T-helper 1 cell (primary cell): ENCODE measurements at regions not wholly inside any gene's neighbourhood (a gene's known extent, or its start where the extent isn't known, plus 50 kb on each side); places are given as distances from the start of the nearest gene placed in this dataset.
"Not testable (repeated sequence)": the region's sequence is repeated elsewhere in the genome, so short reads cannot be mapped to it uniquely, and the experiment has no call there.

Source experiments
- DNase-seq, 5 donors: peaks; one replicate each; pipeline ENCODE4 v3.0.0-alpha.2; 2012 to 2020

DNA sequence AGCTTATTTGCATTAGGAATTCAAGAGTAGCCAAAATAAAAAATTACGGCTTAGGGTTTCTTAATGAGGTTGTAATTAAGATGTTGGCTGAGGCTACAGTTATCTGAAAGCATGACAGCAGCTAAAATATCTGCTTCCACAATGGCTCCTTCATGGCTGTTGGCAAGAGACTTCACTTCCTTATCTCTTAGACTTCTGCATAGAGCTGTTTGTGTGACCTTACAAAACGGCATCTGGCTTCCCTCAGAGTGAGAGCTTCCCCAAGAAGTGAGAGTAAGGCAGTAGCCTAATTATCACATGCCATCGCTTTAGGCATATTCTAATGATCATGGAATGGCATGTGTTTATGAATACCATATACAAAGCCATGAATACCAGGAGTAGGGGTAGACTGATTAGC is 57.6 kb downstream of the CCDC59 start:
- DNase-seq, result no peak

DNA sequence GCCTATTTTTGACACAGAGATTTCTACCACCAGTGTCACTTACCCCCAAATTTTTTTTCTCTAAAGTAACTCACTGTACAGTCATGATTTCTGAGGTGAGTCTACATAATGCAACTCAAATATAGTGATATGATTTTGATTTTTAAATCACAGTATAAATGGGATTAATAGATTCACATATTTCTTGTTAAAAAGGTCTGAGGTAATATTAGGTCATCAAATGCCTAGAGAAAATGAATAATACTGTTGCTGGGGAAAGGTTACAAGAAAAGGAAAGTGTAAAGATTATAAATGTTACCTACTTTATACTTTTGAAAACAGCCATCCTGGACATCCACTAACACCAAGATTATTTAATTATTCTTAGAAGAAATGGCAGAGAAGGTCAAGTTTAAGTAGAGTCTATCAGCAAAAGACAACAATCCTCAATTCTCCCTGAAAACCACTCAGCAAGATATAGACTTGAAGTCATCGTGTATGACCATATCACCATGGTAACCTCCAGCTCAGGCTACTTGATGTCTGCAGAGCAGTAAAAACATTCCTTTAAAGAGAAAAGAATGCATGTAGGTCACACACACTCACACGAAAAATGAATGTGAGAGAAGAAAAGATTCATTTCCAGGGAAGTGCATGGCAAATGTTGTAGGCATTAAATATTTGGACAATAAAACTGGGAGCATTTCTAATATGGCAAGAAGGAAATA is 58.7 kb downstream of the CCDC59 start:
- DNase-seq, result no peak

GRCh38 chr12:82290415-82290814 is 67.8 kb downstream of the CCDC59 start:
- DNase-seq, result no peak

- not testable (repeated sequence) for DNase-seq
Measured at GRCh38 chr12:82281335-82281734, 76.9 kb downstream of the CCDC59 start.

DNA sequence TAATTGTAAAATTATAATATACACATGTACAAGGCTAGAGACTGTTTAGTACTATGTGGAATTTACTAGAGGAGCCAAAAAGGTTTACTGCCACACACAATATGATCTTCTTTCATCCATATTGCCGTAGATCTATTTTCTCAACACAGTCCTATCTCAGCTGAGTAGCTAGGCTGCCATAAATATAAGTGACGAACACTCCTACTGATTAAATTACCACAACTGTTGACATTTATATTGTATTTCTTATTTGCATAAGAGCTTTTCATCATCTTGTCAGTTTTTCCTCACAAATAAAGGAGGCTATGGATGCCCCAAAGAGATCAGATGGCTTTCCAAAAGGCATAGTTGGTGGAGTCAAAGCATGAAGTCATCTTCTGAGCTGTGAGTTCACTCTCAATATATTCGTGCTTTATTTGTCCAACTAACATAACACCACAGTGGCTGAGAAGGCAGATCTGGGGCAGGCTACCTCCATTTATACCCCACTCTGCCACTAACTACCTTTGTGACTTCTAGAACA is 78.6 kb downstream of the CCDC59 start:
- no peak for DNase-seq

DNA sequence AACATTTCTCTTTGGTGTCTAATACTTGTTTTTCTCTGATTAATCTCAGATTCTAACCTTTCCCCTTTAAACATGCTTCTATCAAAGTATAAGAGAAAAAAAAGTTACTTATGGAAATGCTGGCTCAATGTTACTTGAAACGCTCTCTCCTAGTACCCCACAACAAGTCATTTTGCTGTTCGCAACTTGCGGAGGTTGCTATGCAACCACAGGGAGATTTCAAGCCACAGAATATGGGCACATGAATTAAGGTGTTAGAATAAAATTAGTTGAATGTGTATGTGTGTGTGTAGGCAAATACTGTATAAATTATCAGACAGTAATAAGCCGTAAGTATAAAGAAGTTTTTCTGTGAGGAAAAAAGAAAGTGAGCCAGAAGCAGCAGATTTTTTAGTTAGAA is 80.6 kb downstream of the CCDC59 start:
- no peak for DNase-seq

- peak in 1 of 5 donors; percentile 1 for DNase-seq
Measured at GRCh38 chr12:82242729-82243128, 115.5 kb downstream of the CCDC59 start.

GRCh38 chr12:82225871-82226270 is 132.3 kb downstream of the CCDC59 start:
- no peak for DNase-seq

GRCh38 chr12:82223426-82223825 is 134.8 kb downstream of the CCDC59 start:
- DNase-seq, result no peak

DNA sequence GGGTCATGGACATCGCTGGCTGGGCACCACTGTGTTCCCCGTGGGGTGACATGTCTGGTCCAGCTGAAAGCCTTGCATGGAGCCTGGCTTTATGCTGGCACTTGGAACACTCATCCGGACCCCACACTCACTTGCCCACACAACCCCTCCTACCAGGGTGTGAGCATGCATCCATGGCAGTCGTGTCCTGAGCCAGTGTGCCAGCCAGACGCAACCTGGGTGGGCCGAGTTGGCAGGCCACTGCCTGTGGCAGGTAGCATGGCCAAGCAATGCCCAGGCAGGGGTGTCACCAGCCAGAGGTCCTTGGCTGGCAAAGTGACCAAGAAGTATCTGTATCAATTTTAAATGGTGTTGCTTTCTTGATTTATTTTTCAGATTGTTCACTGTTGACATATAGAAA is 141.7 kb downstream of the CCDC59 start:
- DNase-seq, result no peak

- no peak for DNase-seq
Measured at GRCh38 chr12:82213761-82214160, 144.4 kb downstream of the CCDC59 start.

DNA sequence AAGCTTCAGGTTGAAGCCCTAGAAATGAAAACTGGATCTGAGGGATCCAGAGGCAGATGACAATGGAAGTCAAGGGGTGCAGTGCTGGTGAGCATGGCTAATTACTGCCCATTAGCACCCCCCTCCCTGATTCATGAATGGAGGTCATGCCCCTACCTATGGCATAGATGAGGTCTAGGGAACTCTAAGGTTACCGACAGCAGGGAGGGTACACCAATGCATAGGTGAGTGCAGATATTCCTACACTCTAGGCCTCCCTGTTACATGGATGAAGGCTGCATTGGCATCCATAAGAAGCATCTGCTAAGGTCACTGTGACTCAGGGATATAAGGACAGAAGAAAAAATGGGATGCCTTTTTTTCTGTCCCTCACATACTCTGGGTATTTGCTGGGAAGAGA is 147.3 kb downstream of the CCDC59 start:
- no peak for DNase-seq

DNA sequence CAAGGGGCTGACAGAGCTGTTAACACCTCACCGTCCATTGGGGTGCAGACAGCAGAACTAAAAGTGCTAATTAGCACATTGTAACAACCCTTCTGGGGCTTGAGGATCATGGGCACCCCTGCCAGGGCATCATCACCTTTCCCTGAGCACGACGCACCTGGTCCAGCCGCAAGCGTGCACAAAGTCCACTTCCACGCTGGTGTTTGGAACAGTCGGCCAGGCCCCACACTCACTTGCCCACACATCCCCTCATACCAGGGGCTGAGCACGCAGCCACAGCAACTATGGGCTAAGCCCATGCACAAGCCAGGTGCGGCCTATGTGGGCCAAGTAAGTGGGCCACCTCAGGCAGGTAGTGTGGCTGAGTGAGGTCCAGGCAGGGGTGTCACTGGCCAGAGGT is 148.7 kb downstream of the CCDC59 start:
- no peak for DNase-seq

- no peak for DNase-seq
Measured at GRCh38 chr12:82207556-82207955, 150.6 kb downstream of the CCDC59 start.

DNA sequence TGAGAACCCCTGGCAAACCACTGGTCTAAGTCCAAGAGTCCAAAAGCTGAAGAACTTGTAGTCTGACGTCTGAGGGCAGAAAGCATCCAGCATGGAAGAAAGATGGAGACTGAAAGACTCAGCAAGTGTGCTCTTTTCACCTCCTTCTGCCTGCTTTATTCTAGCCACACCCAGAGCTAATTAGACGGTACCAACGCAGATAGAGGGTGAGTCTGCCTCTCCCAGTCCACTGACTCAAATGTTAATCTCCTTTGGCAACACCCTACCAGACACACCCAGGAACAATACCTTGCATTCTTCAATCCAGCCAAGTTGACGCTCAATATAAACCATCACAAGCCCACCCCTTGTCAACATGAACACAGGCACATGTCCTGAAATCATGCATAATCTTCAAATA is 155.1 kb downstream of the CCDC59 start:
- no peak for DNase-seq

- no peak for DNase-seq
Measured at GRCh38 chr12:82187595-82187994, 170.6 kb downstream of the CCDC59 start.

DNA sequence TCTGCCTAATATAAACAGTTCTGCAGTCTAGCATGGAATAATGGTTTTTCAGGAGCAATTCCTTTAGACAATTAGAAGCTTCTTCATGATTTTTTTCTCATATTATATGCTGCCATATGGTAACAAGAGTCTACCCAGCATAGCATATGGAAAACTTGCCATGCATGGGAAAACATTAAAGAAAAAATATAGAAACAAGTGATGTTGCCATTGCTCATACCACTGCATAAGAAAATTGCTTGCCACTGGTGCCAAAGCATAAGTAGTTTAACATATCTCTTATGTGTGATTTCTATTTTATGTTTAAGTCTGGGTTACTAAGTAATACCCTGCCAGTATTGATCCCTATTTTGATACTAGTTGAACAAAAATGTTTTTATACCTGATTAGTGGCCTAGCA is 171.2 kb downstream of the CCDC59 start:
- DNase-seq, result no peak

DNA sequence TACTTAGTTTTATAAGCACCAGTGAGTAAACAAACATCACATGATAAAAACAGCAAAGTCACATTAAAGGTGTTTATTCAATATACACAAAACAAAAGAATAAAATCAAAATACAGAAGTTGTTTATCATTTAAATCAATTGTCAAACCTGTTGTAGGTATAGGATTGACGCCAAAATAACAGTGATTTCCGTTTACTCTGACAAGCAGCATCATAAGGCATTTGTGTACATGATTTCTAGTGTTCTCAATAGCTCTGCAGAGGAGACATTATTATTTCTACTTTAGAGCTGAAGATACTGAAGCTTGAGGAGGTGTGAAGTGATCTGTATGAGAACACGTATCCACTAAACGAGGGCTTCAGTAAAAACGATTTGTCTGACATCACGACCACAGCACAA is 171.9 kb downstream of the CCDC59 start:
- no peak for DNase-seq

DNA sequence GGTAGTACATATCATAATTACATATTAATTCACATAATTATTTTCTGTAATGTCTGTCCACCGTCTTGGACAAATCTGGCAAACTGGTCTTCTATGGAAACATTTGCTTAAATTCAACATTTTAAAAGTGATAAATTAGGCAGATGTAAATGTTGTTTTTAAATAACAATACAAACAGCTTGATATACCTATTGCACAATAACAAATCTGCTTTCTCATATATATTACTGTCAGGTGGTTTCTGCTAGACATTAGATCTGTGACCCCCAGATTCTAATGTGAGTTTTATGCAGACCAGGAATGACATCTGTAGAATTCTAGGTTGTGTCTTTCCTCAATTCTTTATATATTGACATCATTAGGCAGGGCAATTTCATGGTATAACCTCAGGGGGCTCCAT is 173.3 kb downstream of the CCDC59 start:
- no peak for DNase-seq

DNA sequence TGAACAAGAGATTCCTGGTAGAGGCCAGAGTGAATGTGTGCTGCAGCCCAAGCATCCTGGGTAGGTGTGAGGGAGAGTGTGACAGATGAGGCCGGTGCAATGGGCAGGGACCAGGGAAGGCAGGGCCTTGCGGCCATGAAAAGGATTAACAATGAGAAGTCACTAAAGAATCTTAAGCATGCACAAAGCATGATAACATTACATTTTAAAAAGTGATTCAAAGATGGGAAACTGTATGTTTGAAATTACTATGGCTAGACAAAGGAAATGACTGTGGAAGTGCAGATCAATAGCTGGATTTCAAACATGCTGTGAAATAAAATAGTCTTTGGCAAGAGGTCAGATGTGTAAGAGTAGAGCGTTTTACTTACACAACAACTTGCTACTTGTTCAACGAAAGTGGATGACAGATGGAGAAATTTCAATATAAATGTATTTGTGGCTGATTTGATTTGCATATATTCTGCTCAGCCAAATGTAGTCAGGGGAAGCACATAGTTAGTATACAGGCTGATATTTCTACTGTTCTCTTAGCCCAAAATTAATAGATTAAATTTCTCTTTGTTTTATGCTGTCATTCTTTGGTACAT is 175.5 kb downstream of the CCDC59 start:
- no peak for DNase-seq

GRCh38 chr12:82176761-82177490 is 181.3 kb downstream of the CCDC59 start:
- DNase-seq, result no peak

DNA sequence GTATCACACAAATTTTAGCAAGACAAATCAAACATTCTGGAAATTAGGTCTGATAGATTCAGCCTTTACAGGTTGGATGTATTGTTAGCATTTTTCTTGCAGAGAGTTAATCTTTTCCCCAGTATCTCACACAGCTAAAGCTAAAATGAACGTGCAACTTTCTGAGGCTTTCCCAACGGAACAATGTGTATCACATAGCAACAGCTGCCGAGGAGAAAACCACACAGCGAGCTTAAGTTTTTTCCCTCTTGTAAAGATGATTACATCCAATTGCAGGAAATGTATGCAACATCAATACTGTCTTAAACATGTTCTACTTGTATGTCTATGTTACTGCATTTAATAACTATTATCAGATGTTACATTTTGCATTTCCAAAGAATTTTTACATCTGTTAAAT is 182.2 kb downstream of the CCDC59 start:
- no peak for DNase-seq

DNA sequence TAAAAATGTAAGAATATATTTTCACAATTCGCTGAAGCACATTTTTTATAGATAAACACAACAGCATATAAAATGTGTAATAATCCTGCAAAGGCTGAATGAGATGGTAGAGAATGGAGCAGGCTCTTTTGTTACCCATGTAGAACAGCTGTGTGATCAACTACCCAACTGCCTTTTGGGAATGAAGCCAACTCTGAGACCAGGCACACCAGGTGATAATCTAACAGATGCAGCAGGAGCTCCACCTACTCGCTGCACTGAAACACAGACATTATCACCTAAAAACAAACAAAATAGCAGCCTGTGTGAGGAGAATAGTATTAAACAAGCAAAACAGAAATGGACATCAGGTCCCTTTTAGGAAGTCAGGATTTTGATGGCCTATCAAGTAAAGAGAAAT is 183.3 kb downstream of the CCDC59 start:
- no peak for DNase-seq

- no peak for DNase-seq
Measured at GRCh38 chr12:82174383-82174782, 183.8 kb downstream of the CCDC59 start.
